PC-3 (cell line): ENCODE measurements at regions not wholly inside any gene's neighbourhood (a gene's known extent, or its start where the extent isn't known, plus 50 kb on each side); places are given as distances from the start of the nearest gene placed in this dataset.

Experiments
- ATAC-seq: fragments of 200-7000 bp; cut with Tn5 transposase; 2 replicates; pipeline ENCODE4 v1.9.1; 2020; ENCODE audit warnings: mild to moderate bottlenecking, moderate library complexity
- BruUV-seq: library from RNA; stranded (reverse); fragments of 400-500 nt; replicated peaks from 2 replicates; lab custom pipeline; 2021; lab: Mats Ljungman, UMichigan
- CTCF ChIA-PET: fragments of 300-600 bp; sonication (Branson Sonifier 250); formaldehyde crosslinking; loops from one replicate; lab custom pipeline; 2022; ENCODE audit warnings: antibody characterized with exemption; lab: Charles Lee
- POLR2A ChIA-PET: fragments of 300-600 bp; sonication (Branson Sonifier 250); formaldehyde crosslinking; loops from one replicate; lab custom pipeline; 2022; ENCODE audit warnings: antibody characterized with exemption; ENCODE audit not compliant: unreplicated experiment; lab: Charles Lee
- DNase-seq: peaks from one replicate; pipeline ENCODE4 v3.0.0-alpha.2; 2015
- H2AFZ ChIP-seq: fragments of 300-600 bp; sonication (generic); 2 replicates; pipeline ENCODE4 v1.6.0; 2016; ENCODE audit warnings: antibody characterized with exemption, low read length
- H3F3A ChIP-seq: fragments of 300-600 bp; sonication (generic); one replicate; pipeline ENCODE4 v1.6.0; 2017; ENCODE audit warnings: antibody characterized with exemption, low read length, control low read depth, mild to moderate bottlenecking; ENCODE audit not compliant: unreplicated experiment
- H3K27ac ChIP-seq: fragments of 300-600 bp; sonication (generic); 2 replicates; pipeline ENCODE4 v1.5.1; 2016; ENCODE audit warnings: mild to moderate bottlenecking, low read length
- H3K27me3 ChIP-seq: fragments of 300-600 bp; sonication (generic); 2 replicates; pipeline ENCODE4 v1.6.1; 2016; ENCODE audit warnings: low read length, mixed read lengths
- H3K36me3 ChIP-seq: fragments of 300-600 bp; sonication (generic); 2 replicates; pipeline ENCODE4 v1.6.1; 2016; ENCODE audit warnings: low read depth, mixed run types, low read length, mixed read lengths
- H3K4me1 ChIP-seq: fragments of 300-600 bp; sonication (generic); 2 replicates; pipeline ENCODE4 v1.5.1; 2016; ENCODE audit warnings: low read length; ENCODE audit not compliant: insufficient read depth
- H3K4me2 ChIP-seq: fragments of 300-600 bp; sonication (generic); 2 replicates; pipeline ENCODE4 v1.6.0; 2016; ENCODE audit warnings: low read length
- H3K4me3 ChIP-seq: fragments of 300-600 bp; sonication (generic); 2 replicates; pipeline ENCODE4 v1.5.1; 2016; ENCODE audit warnings: mild to moderate bottlenecking, low read length, mixed read lengths
- H3K79me2 ChIP-seq: fragments of 300-600 bp; sonication (generic); 2 replicates; pipeline ENCODE4 v1.6.1; 2017; ENCODE audit warnings: low read length, mixed read lengths
- H3K9ac ChIP-seq: fragments of 300-600 bp; sonication (generic); 2 replicates; pipeline ENCODE4 v1.6.0; 2016; ENCODE audit warnings: mild to moderate bottlenecking, low read length
- H3K9me2 ChIP-seq: fragments of 300-600 bp; sonication (generic); replicated peaks from 2 replicates; pipeline ENCODE4 v1.6.1; 2016; ENCODE audit warnings: mixed run types, low read length, mixed read lengths
- H3K9me3 ChIP-seq: fragments of 300-600 bp; sonication (generic); 2 replicates; pipeline ENCODE4 v1.6.1; 2016; ENCODE audit warnings: low read length, mixed read lengths
- H4K20me1 ChIP-seq: fragments of 300-600 bp; sonication (generic); 2 replicates; pipeline ENCODE4 v1.6.1; 2016; ENCODE audit warnings: low read length, mixed read lengths
- EZH2 ChIP-seq: fragments of 300-600 bp; sonication (generic); IDR thresholded peaks from one replicate; pipeline ENCODE4 v1.6.1; 2017; ENCODE audit warnings: antibody characterized with exemption, mild to moderate bottlenecking, low read length; ENCODE audit not compliant: unreplicated experiment
- EZH2phosphoT487 ChIP-seq: fragments of 300-600 bp; sonication (generic); IDR thresholded peaks from 2 replicates; pipeline ENCODE4 v1.6.1; 2018; ENCODE audit warnings: mild to moderate bottlenecking, antibody characterized with exemption, low read length, borderline replicate concordance
- intact Hi-C: fragments of 100-400 bp; cut with micrococcal nuclease; formaldehyde crosslinking; loops from 2 replicates; pipeline ENCODE4 v1.9.0; 2023
- TF ChIP-seq, protein P1 (sequence below): fragments of 300-600 bp; sonication (generic); conservative IDR thresholded peaks from 2 replicates; pipeline ENCODE4 v1.5.1; 2017; ENCODE audit warnings: antibody characterized with exemption, low read depth, mild to moderate bottlenecking, low read length

DNA sequence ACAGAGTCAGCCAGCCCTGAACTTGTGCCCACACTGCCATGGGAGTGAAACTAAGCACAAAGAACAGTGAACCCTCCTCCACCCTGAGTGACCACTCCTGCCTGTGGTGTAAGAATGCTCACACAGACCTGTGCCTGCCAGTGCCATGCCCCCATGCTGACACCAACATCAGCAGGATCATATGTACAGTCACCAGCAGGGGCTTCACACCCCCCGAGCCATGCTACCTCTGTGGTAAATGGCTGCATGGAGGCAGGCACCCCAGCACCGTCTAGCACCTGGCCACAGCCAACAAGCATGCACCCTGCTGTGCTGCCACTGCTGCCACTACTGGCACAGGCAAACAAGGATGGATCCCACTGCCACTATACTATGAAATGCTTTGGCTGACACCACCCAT, 344.4 kb upstream of the CCDC196 start:
- H3K9me3 ChIP-seq, result no peaks in the 10 kb centered on the region
- no peaks in the 10 kb centered on the region for H3K4me1 ChIP-seq
- H3K79me2 ChIP-seq, result no peaks in the 10 kb centered on the region
- H3K4me2 ChIP-seq, result no peak overlapping the region
- no peak overlapping the region for H3K27ac ChIP-seq
- no peaks in the 10 kb centered on the region for H4K20me1 ChIP-seq
- H3K27me3 ChIP-seq, result peaks cover 41% of the 10 kb centered on the region
- ChIA-PET CTCF (no interaction called here), POLR2A (no interaction called here)
- no peak for DNase-seq
- ATAC-seq, result no peak
- TF ChIP-seq, protein P1, sequence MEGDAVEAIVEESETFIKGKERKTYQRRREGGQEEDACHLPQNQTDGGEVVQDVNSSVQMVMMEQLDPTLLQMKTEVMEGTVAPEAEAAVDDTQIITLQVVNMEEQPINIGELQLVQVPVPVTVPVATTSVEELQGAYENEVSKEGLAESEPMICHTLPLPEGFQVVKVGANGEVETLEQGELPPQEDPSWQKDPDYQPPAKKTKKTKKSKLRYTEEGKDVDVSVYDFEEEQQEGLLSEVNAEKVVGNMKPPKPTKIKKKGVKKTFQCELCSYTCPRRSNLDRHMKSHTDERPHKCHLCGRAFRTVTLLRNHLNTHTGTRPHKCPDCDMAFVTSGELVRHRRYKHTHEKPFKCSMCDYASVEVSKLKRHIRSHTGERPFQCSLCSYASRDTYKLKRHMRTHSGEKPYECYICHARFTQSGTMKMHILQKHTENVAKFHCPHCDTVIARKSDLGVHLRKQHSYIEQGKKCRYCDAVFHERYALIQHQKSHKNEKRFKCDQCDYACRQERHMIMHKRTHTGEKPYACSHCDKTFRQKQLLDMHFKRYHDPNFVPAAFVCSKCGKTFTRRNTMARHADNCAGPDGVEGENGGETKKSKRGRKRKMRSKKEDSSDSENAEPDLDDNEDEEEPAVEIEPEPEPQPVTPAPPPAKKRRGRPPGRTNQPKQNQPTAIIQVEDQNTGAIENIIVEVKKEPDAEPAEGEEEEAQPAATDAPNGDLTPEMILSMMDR, result no peak
- no peak for TF ChIP-seq EZH2
- no peak for TF ChIP-seq EZH2phosphoT487
- H2AFZ ChIP-seq, result no peak overlapping the region
- BruUV-seq, result no TSS peak
- H3F3A ChIP-seq, result no peaks in the 10 kb centered on the region
- no peak overlapping the region for H3K4me3 ChIP-seq
- no peaks in the 10 kb centered on the region for H3K36me3 ChIP-seq
- intact Hi-C loops, result no loop called here
- no peaks in the 10 kb centered on the region for H3K9me2 ChIP-seq
- H3K9ac ChIP-seq, result no peak overlapping the region

DNA sequence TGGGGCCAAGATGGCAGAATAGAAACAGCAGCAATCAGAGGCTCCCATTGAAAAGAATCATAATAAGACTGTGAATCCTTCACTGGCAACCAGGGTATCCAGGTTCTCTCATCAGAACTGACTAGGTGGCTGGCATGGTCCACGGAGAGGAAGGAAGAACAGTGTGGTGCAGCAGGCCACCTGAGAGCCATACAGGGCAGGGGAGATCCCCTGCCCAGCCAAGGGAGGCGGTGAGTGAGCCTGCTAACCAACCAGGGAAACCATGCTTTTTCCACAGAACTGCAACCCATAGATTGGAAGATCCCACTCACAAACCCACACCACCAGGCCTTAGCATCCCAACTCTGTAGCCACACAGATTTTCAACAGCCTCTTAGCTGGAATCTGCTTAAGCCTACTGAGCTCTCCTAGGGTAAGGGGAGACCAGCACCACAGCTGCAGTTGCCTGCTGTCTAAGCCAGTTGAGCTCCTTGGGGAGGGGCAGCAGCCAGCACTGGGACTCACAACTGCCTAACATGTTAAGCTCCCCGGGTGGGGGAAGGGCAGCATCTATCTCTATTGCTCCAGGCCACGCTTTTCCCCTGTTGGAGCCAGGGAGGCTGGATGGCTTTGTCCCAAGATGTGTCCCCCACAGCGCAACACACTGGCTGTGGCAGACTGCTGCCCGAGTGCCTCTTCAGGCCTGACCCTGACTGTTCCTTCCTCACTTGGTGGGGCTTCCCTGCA, 342.6 kb upstream of the CCDC196 start:
- BruUV-seq, result no TSS peak
- no peak for ATAC-seq

DNA sequence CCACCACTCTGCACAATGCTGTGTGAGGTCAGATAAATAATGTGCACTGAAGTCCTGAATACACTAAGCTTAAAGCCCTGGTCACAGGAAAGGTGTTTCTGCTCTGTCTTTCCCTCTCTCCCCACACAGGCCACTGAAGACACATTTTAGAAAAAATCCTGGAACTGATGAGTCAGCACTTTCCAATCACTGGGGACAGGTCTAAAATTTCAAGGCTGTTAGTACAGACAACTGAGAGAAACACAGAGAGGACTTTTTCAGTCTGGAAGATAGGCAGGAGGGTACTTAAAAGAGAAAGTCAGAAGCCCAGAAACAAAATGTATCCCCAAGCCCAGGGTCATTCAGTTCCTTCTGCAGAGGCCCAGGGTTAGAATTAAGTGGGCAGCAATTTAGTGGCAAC, 333.9 kb upstream of the CCDC196 start:
- intact Hi-C loops, result no loop called here
- CTCF ChIA-PET, result no interaction called here
- Histone ChIP-seq H3K4me3 (no peak overlapping the region), H3K27ac (no peak overlapping the region), H3K9me2 (no peaks in the 10 kb centered on the region), H3K4me1 (no peaks in the 10 kb centered on the region), H3F3A (no peaks in the 10 kb centered on the region), H3K9ac (no peak overlapping the region), H2AFZ (no peak overlapping the region), H3K36me3 (no peaks in the 10 kb centered on the region), H3K4me2 (no peak overlapping the region), H3K9me3 (no peaks in the 10 kb centered on the region), H3K27me3 (peaks cover 26% of the 10 kb centered on the region), H3K79me2 (no peaks in the 10 kb centered on the region), H4K20me1 (no peaks in the 10 kb centered on the region)
- no peak for ATAC-seq
- no TSS peak for BruUV-seq
- TF ChIP-seq, protein P1, result no peak
- TF ChIP-seq EZH2 (no peak), EZH2phosphoT487 (no peak)
- POLR2A ChIA-PET, result no interaction called here
- DNase-seq, result no peak

More for the DNA sequence above, 342.6 kb upstream of the CCDC196 start:
- H4K20me1 ChIP-seq, result no peaks in the 10 kb centered on the region
- no peak overlapping the region for H3K27ac ChIP-seq
- H2AFZ ChIP-seq, result no peak overlapping the region
- no peak overlapping the region for H3K9ac ChIP-seq
- peaks cover 31% of the 10 kb centered on the region for H3K27me3 ChIP-seq
- H3K9me2 ChIP-seq, result no peaks in the 10 kb centered on the region
- H3K4me1 ChIP-seq, result no peaks in the 10 kb centered on the region
- intact Hi-C loops, result no loop called here
- CTCF ChIA-PET, result no interaction called here
- no peaks in the 10 kb centered on the region for H3F3A ChIP-seq
- no peak overlapping the region for H3K4me3 ChIP-seq
- no peaks in the 10 kb centered on the region for H3K79me2 ChIP-seq
- TF ChIP-seq EZH2phosphoT487 (no peak), EZH2 (no peak)
- TF ChIP-seq, protein P1, result no peak
- DNase-seq, result no peak
- POLR2A ChIA-PET, result interaction anchor here (0.7 kb wide), 1 partner anchor 13 kb away, joined by 3 read pairs; no protein-coding TSS in a partner anchor
- H3K9me3 ChIP-seq, result no peaks in the 10 kb centered on the region
- no peaks in the 10 kb centered on the region for H3K36me3 ChIP-seq
- H3K4me2 ChIP-seq, result no peak overlapping the region
